Activated effector memory CD4-positive, alpha-beta T cell treated with Interleukin-2 at 50 U/mL for 16 hours (primary cell): ENCODE measurements at regions not wholly inside any gene's neighbourhood (a gene's known extent, or its start where the extent isn't known, plus 50 kb on each side); places are given as distances from the start of the nearest gene placed in this dataset.

ENCODE experiments used
- DNase-seq: peaks from one replicate; pipeline ENCODE4 v3.0.0-alpha.2; 2020

- no peak for DNase-seq
Measured at GRCh38 chr18:22074282-22075070, 94.9 kb upstream of the GATA6 start.

- DNase-seq = no peak
Measured at GRCh38 chr18:22080035-22080434, 89.4 kb upstream of the GATA6 start.

DNA sequence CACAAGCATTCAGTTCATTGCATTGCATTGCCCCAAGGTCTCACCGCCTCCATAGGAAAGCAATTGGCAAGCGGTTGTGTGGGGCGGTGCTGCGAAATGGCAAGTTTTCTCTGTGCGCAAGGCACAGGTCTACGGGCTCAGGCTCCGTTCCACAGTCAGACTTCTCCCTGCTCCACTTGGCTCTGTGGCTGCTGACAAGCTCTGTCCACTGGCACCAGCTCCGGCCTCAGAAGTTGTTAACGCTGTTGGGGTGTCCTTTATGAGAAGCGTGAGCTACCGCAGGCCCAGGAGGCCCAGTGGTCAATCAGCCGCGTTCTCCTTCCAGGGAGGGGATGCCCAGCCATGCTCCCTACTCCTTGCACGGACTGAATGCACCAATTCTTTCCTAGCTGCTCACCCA is 87.0 kb upstream of the GATA6 start:
- no peak for DNase-seq

GRCh38 chr18:22084547-22084946 is 84.8 kb upstream of the GATA6 start:
- no peak for DNase-seq

- no peak for DNase-seq
Measured at GRCh38 chr18:22086973-22087372, 82.4 kb upstream of the GATA6 start.

GRCh38 chr18:22088029-22088428 is 81.4 kb upstream of the GATA6 start:
- no peak for DNase-seq

DNA sequence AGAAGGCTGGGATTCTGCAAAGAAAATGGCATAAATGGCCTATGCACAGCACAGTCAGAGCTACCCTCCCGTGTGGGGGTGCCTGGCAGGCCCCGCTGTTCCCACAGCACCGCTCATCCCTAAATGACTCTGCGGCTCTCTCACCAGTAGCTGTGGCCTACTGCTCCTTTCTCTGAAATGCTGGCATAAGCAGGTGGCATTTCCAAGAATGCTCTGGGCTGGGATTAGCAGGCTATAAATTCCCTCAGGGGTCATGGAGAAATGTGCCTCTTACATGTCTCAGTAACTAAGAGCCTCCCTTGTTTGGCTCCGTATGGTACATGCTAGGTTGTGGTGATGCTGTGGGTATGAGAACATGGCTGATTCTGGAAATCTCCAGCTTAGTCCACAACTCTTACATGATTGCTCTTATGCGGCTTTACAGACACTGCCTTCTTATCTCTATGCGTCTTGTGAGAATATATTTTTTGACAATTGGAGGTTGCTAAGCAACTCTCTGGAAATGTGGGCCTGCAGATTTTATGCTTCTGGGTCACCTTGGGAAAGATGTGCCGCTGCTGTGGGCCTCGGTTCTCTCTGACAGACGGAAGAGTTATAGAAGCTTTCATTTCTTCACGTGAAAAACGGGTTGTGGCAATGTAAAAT is 80.3 kb upstream of the GATA6 start:
- no peak for DNase-seq

GRCh38 chr18:22091341-22091740 is 78.0 kb upstream of the GATA6 start:
- DNase-seq = no peak

DNA sequence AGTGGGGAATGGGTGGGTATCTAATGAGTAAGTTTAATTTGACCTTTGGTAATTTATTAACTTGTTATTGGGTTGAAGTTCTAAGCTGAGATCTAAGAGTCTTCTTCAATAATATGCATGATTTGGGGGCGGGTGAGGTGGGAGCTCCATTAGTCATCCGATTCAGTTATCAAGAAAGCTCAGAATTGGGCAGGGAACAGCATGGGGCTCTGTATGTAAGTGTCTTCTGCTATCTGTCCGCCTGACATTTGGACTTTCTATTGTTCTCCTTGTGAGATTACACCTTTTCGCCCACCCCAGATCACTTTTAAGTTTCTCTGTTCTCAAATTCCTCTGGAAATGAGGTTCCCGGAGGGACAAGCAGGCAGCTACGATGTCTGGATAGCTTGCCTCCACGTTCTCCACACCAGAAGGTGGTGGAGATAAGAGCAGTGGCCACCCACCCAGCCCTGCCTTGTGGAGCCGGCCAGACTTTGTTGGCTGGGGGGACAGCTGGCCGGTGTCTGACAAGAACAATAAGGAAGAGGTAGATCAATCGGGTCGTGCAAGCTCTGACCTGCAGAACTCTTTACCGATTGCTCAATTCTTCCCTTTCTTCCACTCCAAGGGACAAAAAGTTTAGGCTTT is 75.5 kb upstream of the GATA6 start:
- DNase-seq = no peak

DNA sequence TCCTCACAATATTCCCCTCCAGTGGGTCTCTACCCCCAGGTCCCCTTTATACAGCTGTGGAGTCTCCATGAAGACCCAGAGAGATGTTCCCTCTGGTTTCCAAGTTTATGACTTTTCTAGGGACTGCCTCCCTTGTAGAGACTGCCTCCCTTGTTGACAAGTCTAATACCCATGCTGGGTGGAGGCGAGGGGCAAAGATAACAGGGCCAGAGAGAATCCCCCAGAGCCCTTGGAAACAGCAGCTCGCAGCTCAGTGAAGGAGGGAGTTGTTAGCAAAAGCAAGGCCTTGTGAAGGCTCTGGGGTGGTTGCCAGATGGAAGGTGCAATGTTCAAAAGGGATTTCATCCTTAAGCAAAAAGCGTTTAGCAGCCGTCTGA is 75.0 kb upstream of the GATA6 start:
- DNase-seq = no peak

DNA sequence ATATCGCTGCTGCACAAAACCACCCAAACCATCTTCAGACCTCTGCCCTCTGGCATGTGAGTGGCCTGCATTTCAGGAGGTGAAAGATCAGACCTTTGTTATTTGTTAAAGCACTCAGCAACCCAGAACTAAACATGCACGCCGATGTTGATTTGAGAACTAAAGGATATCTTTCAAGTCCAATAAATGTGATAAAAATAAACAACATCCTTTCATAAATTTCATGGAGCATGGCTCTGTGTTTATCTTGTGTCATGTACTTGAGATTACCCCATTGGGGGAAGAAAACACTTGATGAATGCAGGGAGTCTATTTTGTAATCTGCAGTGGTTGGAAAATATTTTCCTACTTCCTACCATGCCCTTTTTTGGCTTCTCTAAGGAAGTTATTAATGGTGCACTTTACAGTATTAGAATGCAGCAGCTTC is 70.8 kb upstream of the GATA6 start:
- no peak for DNase-seq

DNA sequence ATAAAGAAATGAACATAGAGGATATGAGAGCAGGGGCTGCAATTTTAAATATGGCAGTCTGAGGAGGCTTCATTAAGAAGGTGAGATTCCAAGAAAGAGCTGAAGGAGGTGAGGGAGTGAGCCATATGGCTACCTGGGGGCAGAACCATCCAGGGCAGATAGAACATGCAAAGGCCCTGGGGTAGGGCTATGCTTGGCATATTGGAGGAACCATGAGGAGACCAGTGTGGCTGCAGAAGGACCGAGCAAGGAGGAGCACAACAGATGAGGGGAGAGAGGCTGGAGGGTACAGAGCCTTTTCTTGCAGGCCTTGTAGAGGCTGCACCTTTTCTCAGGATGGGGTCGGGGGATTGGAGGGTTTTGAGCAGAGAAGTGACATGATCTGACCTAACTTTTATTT is 69.5 kb upstream of the GATA6 start:
- no peak for DNase-seq

- DNase-seq = no peak
Measured at GRCh38 chr18:22101731-22102130, 67.7 kb upstream of the GATA6 start.

GRCh38 chr18:22102953-22103646 is 66.3 kb upstream of the GATA6 start:
- no peak for DNase-seq

- no peak for DNase-seq
Measured at GRCh38 chr18:22103647-22104031, 65.8 kb upstream of the GATA6 start.

- no peak for DNase-seq
Measured at GRCh38 chr18:22106536-22107292, 62.7 kb upstream of the GATA6 start.

DNA sequence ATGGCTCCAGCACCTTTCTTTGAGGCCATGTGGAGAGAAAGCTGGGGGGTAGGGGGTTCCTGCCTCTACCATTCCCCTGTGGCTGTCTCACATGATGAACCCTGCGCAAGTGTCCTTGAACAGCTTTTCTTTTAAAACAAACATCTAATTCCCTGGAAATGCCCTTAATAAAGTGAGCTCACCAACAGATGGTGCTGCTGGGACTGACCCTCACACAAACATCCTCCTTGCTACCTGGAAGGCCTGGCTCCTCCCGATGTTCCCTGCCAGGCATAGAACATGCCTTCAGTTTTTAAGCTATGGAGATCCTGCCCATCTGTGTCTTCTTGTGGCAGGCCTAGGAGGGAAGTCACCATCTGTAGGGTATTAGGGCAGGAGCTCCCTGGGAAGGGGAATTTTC is 60.7 kb upstream of the GATA6 start:
- DNase-seq = no peak

DNA sequence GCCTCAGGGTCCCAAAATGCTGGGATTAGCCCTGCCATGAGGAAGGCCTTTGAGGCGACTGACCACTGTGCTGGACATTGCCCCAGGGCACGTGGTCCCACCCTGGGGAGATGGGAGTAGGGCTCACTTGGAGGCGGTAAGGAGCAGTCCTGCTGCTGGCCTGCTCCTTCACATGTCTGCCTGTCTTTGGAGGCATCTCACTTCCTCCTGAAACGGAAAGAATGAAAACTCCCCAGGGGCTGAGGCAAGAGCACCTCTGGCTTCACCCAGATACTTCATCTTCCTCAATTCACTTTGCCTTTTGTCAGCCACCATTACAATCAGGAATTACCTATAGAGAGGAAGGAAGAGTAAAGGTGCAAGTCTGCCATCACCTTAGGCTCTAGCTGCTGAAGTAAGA is 59.9 kb upstream of the GATA6 start:
- no peak for DNase-seq

DNA sequence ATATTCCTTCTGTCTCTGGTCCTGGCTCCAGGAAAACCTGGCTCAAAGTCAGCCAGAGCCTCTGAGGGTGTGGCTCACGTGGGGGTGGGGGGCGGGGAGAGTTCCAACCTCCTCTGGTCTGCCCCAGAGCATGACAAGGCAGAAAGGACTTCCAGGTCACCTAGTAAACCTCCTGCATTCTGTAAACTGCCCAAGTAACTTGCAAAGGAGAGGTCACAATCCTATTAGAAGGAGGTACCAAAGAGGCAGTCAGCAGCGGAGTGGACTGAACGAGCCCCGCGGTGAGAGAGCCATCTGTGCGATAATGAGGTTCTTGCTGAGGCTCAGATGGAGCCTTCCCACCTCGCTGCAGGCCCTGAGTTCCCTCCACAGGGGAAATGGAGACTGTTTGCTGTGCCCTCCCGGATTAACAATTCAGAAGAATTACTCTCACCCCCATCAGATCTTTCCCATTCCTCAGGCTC is 58.9 kb upstream of the GATA6 start:
- no peak for DNase-seq

DNA sequence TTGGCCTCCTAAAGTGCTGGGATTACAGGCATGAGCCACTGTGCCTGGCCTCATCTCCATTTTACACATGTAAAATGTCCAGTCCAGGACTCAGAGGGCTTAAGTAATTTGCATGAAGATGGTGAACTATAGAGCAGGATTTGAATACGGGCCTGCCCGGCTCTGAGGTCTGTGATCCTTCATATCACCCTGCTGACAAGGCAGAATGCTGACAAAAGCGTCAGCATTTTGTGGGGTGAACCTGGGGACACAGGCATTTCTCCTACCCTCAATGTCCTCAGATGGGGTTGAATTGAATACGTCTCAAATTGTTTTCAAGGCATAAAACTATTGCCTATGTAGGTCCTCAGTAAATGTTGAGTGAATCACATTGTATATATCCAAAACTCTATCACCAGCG is 57.2 kb upstream of the GATA6 start:
- DNase-seq = no peak

GRCh38 chr18:22113144-22113844 is 56.1 kb upstream of the GATA6 start:
- no peak for DNase-seq
